GM12878 (cell line): ENCODE measurements at regions not wholly inside any gene's neighbourhood (a gene's known extent, or its start where the extent isn't known, plus 50 kb on each side); places are given as distances from the start of the nearest gene placed in this dataset.
"Not testable (repeated sequence)": the region's sequence is repeated elsewhere in the genome, so short reads cannot be mapped to it uniquely, and the experiment has no call there.

Experiments
- ATAC-seq: fragments of 200-7000 bp; cut with Tn5 transposase; 3 replicates; pipeline ENCODE4 v1.9.1; 2020; ENCODE audit warnings: mild to moderate bottlenecking, moderate library complexity
- BruUV-seq: library from RNA; stranded (reverse); fragments of 400-500 nt; replicated peaks from 2 replicates; lab custom pipeline; 2021; lab: Mats Ljungman, UMichigan
- CTCF ChIA-PET: fragments of 300-600 bp; sonication (Branson Sonifier 250); formaldehyde crosslinking; extraction: SDS; loops from one replicate; lab custom pipeline; 2021; ENCODE audit warnings: inconsistent platforms; lab: Yijun Ruan, JAX
- POLR2A ChIA-PET: fragments of 350-600 bp; formaldehyde crosslinking; extraction: SDS; loops from one replicate; lab custom pipeline; 2021; ENCODE audit warnings: inconsistent platforms; lab: Charles Lee
- RAD21 ChIA-PET: fragments of 300-600 bp; sonication (Branson Sonifier 250); formaldehyde crosslinking; loops from one replicate; lab custom pipeline; 2023; ENCODE audit warnings: antibody characterized with exemption; ENCODE audit not compliant: unreplicated experiment; lab: Charles Lee
- SMC1A ChIA-PET: fragments of 300-600 bp; sonication (Branson Sonifier 250); formaldehyde crosslinking; loops from one replicate; lab custom pipeline; 2023; ENCODE audit not compliant: unreplicated experiment, uncharacterized antibody; lab: Charles Lee
- DNase-seq: peaks from one replicate; pipeline ENCODE4 v3.0.0-alpha.2; 2011; ENCODE audit warnings: low read depth, low spot score
- FAIRE-seq: peaks from 3 replicates; lab custom pipeline; 2011; peaks lifted over from hg19 to GRCh38; lab: Jason Lieb, UNC
- H2AFZ ChIP-seq: 2 replicates; pipeline ENCODE4 v1.6.0; 2011; ENCODE audit warnings: low read depth, low read length, control low read depth; ENCODE audit not compliant: control insufficient read depth
- H3K27ac ChIP-seq: 2 replicates; pipeline ENCODE4 v1.5.1; 2011; ENCODE audit warnings: control low read depth; ENCODE audit not compliant: control insufficient read depth, insufficient read depth
- H3K27me3 ChIP-seq, 2 experiments: replicated peaks in 1 of 2; 2 replicates each; pipeline versions ENCODE4 v1.6.0 to v1.6.1; 2011; ENCODE audit warnings: low read length in 1 of 2; ENCODE audit not compliant: control insufficient read depth in 2 of 2, insufficient read depth in 2 of 2
- H3K36me3 ChIP-seq, 2 experiments: 2 replicates each; pipeline ENCODE4 v1.5.1; 2011; ENCODE audit warnings: low read length in 1 of 2; ENCODE audit not compliant: control insufficient read depth in 2 of 2, insufficient read depth in 2 of 2
- H3K4me1 ChIP-seq: 2 replicates; pipeline ENCODE4 v1.6.1; 2011; ENCODE audit warnings: mild to moderate bottlenecking, low read length, moderate library complexity, mixed read lengths; ENCODE audit not compliant: control insufficient read depth, insufficient read depth
- H3K4me2 ChIP-seq: 2 replicates; pipeline ENCODE4 v1.6.0; 2011; ENCODE audit warnings: control low read depth; ENCODE audit not compliant: control insufficient read depth, insufficient read depth
- H3K4me3 ChIP-seq: fragments of 200-600 bp; sonication (generic); 2 replicates; pipeline ENCODE4 v1.5.1; 2016
- H3K79me2 ChIP-seq: 2 replicates; pipeline ENCODE4 v1.6.0; 2011; ENCODE audit warnings: low read length; ENCODE audit not compliant: control insufficient read depth, insufficient read depth
- H3K9ac ChIP-seq: 2 replicates; pipeline ENCODE4 v1.8.0; 2011; ENCODE audit warnings: low read length, control low read depth, mixed read lengths; ENCODE audit not compliant: control insufficient read depth, insufficient read depth
- H3K9me3 ChIP-seq: replicated peaks from 3 replicates; pipeline ENCODE4 v1.5.1; 2011; ENCODE audit warnings: mild to moderate bottlenecking, low read length; ENCODE audit not compliant: control insufficient read depth, insufficient read depth
- H4K20me1 ChIP-seq: 2 replicates; pipeline ENCODE4 v1.6.0; 2011; ENCODE audit not compliant: control insufficient read depth, insufficient read depth
- IKZF1 ChIP-seq: fragments of 450-650 bp; conservative IDR thresholded peaks from 2 replicates; pipeline ENCODE4 v1.6.1; 2017; ENCODE audit warnings: antibody characterized with exemption, mild to moderate bottlenecking
- WGBS: methylation state at CpG from one replicate; pipeline ENCODE4 v1.1.6; 2016; ENCODE audit warnings: low lambda C conversion rate; ENCODE audit not compliant: insufficient replicate concordance, insufficient coverage; ENCODE audit errors: missing lambda C conversion rate; 5-methylcytosine and 5-hydroxymethylcytosine counted together
- in situ Hi-C: fragments of 300-500 bp; cut with MboI; formaldehyde crosslinking; loops from 9 replicates; pipeline ENCODE4 v1.14.3; 2018; ENCODE audit warnings: mixed read lengths
- intact Hi-C: fragments of 100-400 bp; cut with micrococcal nuclease; formaldehyde crosslinking; loops from one replicate; pipeline ENCODE4 v1.14.2; 2022; ENCODE audit not compliant: unreplicated experiment

GRCh38 chrX:88956059-88956458, 209.0 kb downstream of the CPXCR1 start:
- H3K36me3 ChIP-seq, DNase-seq, H3K4me3 ChIP-seq, FAIRE-seq, H2AFZ ChIP-seq, H4K20me1 ChIP-seq, H3K79me2 ChIP-seq, H3K9me3 ChIP-seq, ATAC-seq, POLR2A ChIA-PET, intact Hi-C loops, H3K4me1 ChIP-seq, H3K27me3 ChIP-seq, RAD21 ChIA-PET, H3K9ac ChIP-seq, CTCF ChIA-PET, BruUV-seq, H3K27ac ChIP-seq, H3K4me2 ChIP-seq, in situ Hi-C loops, SMC1A ChIA-PET: not testable (repeated sequence)
- WGBS, result 10% methylated on average over 4 of the region's 4 CpGs

- ChIA-PET POLR2A (no interaction called here), RAD21 (no interaction called here), SMC1A (no interaction called here), CTCF (no interaction called here)
- ATAC-seq (no peak), FAIRE-seq (no peak), DNase-seq (no peak)
- H3K27me3 ChIP-seq, result no peaks in the 10 kb centered on the region
- H3K9me3 ChIP-seq, result no peaks in the 10 kb centered on the region
- H2AFZ ChIP-seq, result no peak overlapping the region
- no peak overlapping the region for H3K9ac ChIP-seq
- intact Hi-C loops, result no loop called here
- 64% methylated on average over 1 of the region's 1 CpG for WGBS
- in situ Hi-C loops, result no loop called here
- H3K27ac ChIP-seq, result no peak overlapping the region
- no peaks in the 10 kb centered on the region for H3K4me1 ChIP-seq
- BruUV-seq, result no TSS peak
- no peak for TF ChIP-seq IKZF1
- H3K79me2 ChIP-seq, result no peaks in the 10 kb centered on the region
- no peak overlapping the region for H3K4me2 ChIP-seq
- no peaks in the 10 kb centered on the region for H3K36me3 ChIP-seq
- H4K20me1 ChIP-seq, result no peaks in the 10 kb centered on the region
- H3K4me3 ChIP-seq, result no peak overlapping the region
Observed at GRCh38 chrX:88977835-88978234, 230.8 kb downstream of the CPXCR1 start.
